HG02884 (cell line): ENCODE measurements at regions not wholly inside any gene's neighbourhood (a gene's known extent, or its start where the extent isn't known, plus 50 kb on each side); places are given as distances from the start of the nearest gene placed in this dataset.

ENCODE experiments used
- ATAC-seq: cut with Tn5 transposase; IDR thresholded peaks from one replicate; pipeline ENCODE4 v1.9.1; 2021; ENCODE audit warnings: mild to moderate bottlenecking, moderate library complexity; ENCODE audit not compliant: unreplicated experiment

GRCh38 chr6:139595183-139595582 is 220.7 kb upstream of the CITED2 start:
- no peak for ATAC-seq

- ATAC-seq, result no peak
These were observed 220.0 kb upstream of the CITED2 start for GRCh38 chr6:139594333-139594965.

GRCh38 chr6:139593081-139593480 is 218.6 kb upstream of the CITED2 start:
- no peak for ATAC-seq

GRCh38 chr6:139592011-139592410 is 217.6 kb upstream of the CITED2 start:
- no peak for ATAC-seq

GRCh38 chr6:139591075-139591865 is 216.8 kb upstream of the CITED2 start:
- ATAC-seq, result no peak

- no peak for ATAC-seq
These were observed 215.8 kb upstream of the CITED2 start for GRCh38 chr6:139590206-139590605.

- no peak for ATAC-seq
These were observed 214.5 kb upstream of the CITED2 start for GRCh38 chr6:139588734-139589593.

GRCh38 chr6:139588076-139588639 is 213.7 kb upstream of the CITED2 start:
- no peak for ATAC-seq

GRCh38 chr6:139587469-139587868 is 213.0 kb upstream of the CITED2 start:
- ATAC-seq, result no peak

GRCh38 chr6:139586273-139586672 is 211.8 kb upstream of the CITED2 start:
- ATAC-seq, result no peak

- ATAC-seq, result no peak
These were observed 210.2 kb upstream of the CITED2 start for GRCh38 chr6:139584599-139584998.

- ATAC-seq, result no peak
These were observed 209.0 kb upstream of the CITED2 start for GRCh38 chr6:139583420-139583819.

- no peak for ATAC-seq
These were observed 208.5 kb upstream of the CITED2 start for GRCh38 chr6:139582956-139583355.

GRCh38 chr6:139581485-139581865 is 207.0 kb upstream of the CITED2 start:
- no peak for ATAC-seq

GRCh38 chr6:139580592-139581484 is 206.4 kb upstream of the CITED2 start:
- ATAC-seq, result peak; percentile 96

- ATAC-seq, result no peak
These were observed 203.5 kb upstream of the CITED2 start for GRCh38 chr6:139577763-139578604.

GRCh38 chr6:139577124-139577762 is 202.8 kb upstream of the CITED2 start:
- no peak for ATAC-seq

GRCh38 chr6:139572001-139572400 is 197.6 kb upstream of the CITED2 start:
- no peak for ATAC-seq

GRCh38 chr6:139570166-139570565 is 195.7 kb upstream of the CITED2 start:
- ATAC-seq, result no peak
